H1 (cell line): ENCODE measurements at regions not wholly inside any gene's neighbourhood (a gene's known extent, or its start where the extent isn't known, plus 50 kb on each side); places are given as distances from the start of the nearest gene placed in this dataset.

Source experiments
- CTCF ChIA-PET: fragments of 300-600 bp; sonication (Branson Sonifier 250); formaldehyde crosslinking; loops from one replicate; lab custom pipeline; 2021; ENCODE audit not compliant: partially characterized antibody; lab: Charles Lee
- POLR2A ChIA-PET: fragments of 300-600 bp; sonication (Branson Sonifier 250); formaldehyde crosslinking; loops from one replicate; lab custom pipeline; 2021; ENCODE audit warnings: inconsistent platforms; ENCODE audit not compliant: partially characterized antibody; lab: Charles Lee
- DNase-seq, 2 experiments: peaks; one replicate each; pipeline versions ENCODE4 v3.0.0 to v3.0.0-alpha.2; 2010 to 2022; ENCODE audit warnings: low spot score in 2 of 2, low read depth in 1 of 2, mixed read lengths in 1 of 2
- FAIRE-seq: peaks from 2 replicates; lab custom pipeline; 2011; peaks lifted over from hg19 to GRCh38; lab: Jason Lieb, UNC
- H2AFZ ChIP-seq: 2 replicates; pipeline ENCODE4 v1.8.1; 2012; ENCODE audit warnings: low read length, inconsistent platforms
- H2AK5ac ChIP-seq: 2 replicates; pipeline ENCODE4 v1.6.1; 2013; ENCODE audit warnings: low read depth, low read length
- H2BK120ac ChIP-seq: replicated peaks from 2 replicates; pipeline ENCODE3; 2013; ENCODE audit warnings: low read depth, low read length, inconsistent platforms
- H2BK12ac ChIP-seq: 2 replicates; pipeline ENCODE4 v1.6.1; 2013; ENCODE audit warnings: low read depth, low read length
- H2BK15ac ChIP-seq: 2 replicates; pipeline ENCODE4 v1.6.1; 2013; ENCODE audit warnings: low read length
- H2BK20ac ChIP-seq: 2 replicates; pipeline ENCODE4 v1.6.1; 2013; ENCODE audit warnings: low read length
- H2BK5ac ChIP-seq: 2 replicates; pipeline ENCODE4 v1.6.1; 2013; ENCODE audit warnings: low read depth, low read length
- H3K14ac ChIP-seq: 2 replicates; pipeline ENCODE4 v1.6.1; 2013; ENCODE audit warnings: inconsistent platforms; ENCODE audit not compliant: insufficient read length
- H3K18ac ChIP-seq: 2 replicates; pipeline ENCODE4 v1.6.1; 2013; ENCODE audit warnings: low read length; ENCODE audit errors: extremely low read depth
- H3K23ac ChIP-seq: 2 replicates; pipeline ENCODE4 v1.6.1; 2013; ENCODE audit warnings: inconsistent platforms; ENCODE audit not compliant: insufficient read length
- H3K23me2 ChIP-seq: 2 replicates; pipeline ENCODE4 v1.6.1; 2013; ENCODE audit warnings: low read depth, low read length
- H3K27ac ChIP-seq: 2 replicates; pipeline ENCODE4 v1.6.1; 2011; ENCODE audit warnings: low read depth, low read length, inconsistent platforms
- H3K27me3 ChIP-seq, 4 experiments: replicated peaks in 1 of 4; 1 replicate in 1 of 4; 2 replicates in 3 of 4; pipeline versions ENCODE4 v1.6.1 to v1.8.1; 2011 to 2013; ENCODE audit warnings: low read length in 3 of 4, mild to moderate bottlenecking in 3 of 4, inconsistent platforms in 2 of 4, mixed read lengths in 2 of 4, moderate library complexity in 1 of 4; ENCODE audit not compliant: control insufficient read depth in 3 of 4, insufficient read depth in 3 of 4; ENCODE audit errors: extremely low read depth in 1 of 4
- H3K36me3 ChIP-seq, 4 experiments: 2 replicates each; pipeline versions ENCODE4 v1.6.1 to v1.8.1; 2011 to 2013; ENCODE audit warnings: mild to moderate bottlenecking in 4 of 4, low read length in 3 of 4, moderate library complexity in 2 of 4, control low read depth in 1 of 4, inconsistent platforms in 1 of 4; ENCODE audit not compliant: insufficient read depth in 4 of 4, control insufficient read depth in 2 of 4
- H3K4ac ChIP-seq: replicated peaks from 2 replicates; pipeline ENCODE3; 2013; ENCODE audit warnings: low read length, low read depth, mixed read lengths, inconsistent platforms; ENCODE audit not compliant: insufficient read length
- H3K4me1 ChIP-seq, 4 experiments: replicated peaks in 1 of 4; 1 replicate in 1 of 4; 2 replicates in 3 of 4; pipeline versions ENCODE4 v1.6.1 to v1.8.1; 2011 to 2013; ENCODE audit warnings: low read length in 3 of 4, inconsistent platforms in 2 of 4, mixed read lengths in 1 of 4; ENCODE audit not compliant: insufficient read depth in 4 of 4, control insufficient read depth in 3 of 4
- H3K4me2 ChIP-seq, 2 experiments: 2 replicates each; pipeline versions ENCODE4 v1.6.1 to v1.8.1; 2011 to 2013; ENCODE audit warnings: low read depth in 2 of 2, low read length in 2 of 2, control low read depth in 1 of 2, inconsistent platforms in 1 of 2, mild to moderate bottlenecking in 1 of 2; ENCODE audit not compliant: insufficient read depth in 1 of 2
- H3K4me3 ChIP-seq, 4 experiments: fragments of 200-600, 300-600 bp in 1 of 4; sonication (generic), shearing (Covaris generic), sonication (Bioruptor Twin) in 1 of 4; 2 replicates each; pipeline versions ENCODE4 v1.5.1 to v1.8.1; 2011 to 2016; ENCODE audit warnings: low read length in 4 of 4, low read depth in 3 of 4, control low read depth in 2 of 4, inconsistent platforms in 2 of 4, mild to moderate bottlenecking in 2 of 4, mixed read lengths in 1 of 4, moderate library complexity in 1 of 4; ENCODE audit not compliant: insufficient read depth in 2 of 4; ENCODE audit errors: extremely low read depth in 1 of 4
- H3K56ac ChIP-seq: replicated peaks from 2 replicates; pipeline ENCODE3; 2013; ENCODE audit warnings: low read depth, mild to moderate bottlenecking, mixed read lengths, low read length, inconsistent platforms; ENCODE audit not compliant: insufficient read length
- H3K79me1 ChIP-seq: 2 replicates; pipeline ENCODE4 v1.6.1; 2013; ENCODE audit warnings: low read depth, low read length, control low read depth
- H3K79me2 ChIP-seq, 2 experiments: 2 replicates each; pipeline versions ENCODE4 v1.6.1 to v1.8.1; 2012 to 2013; ENCODE audit warnings: low read length in 2 of 2, mild to moderate bottlenecking in 2 of 2, inconsistent platforms in 1 of 2; ENCODE audit not compliant: insufficient read depth in 2 of 2, control insufficient read depth in 1 of 2
- H3K9ac ChIP-seq, 4 experiments: replicated peaks in 1 of 4; 1 replicate in 1 of 4; 2 replicates in 3 of 4; pipeline versions ENCODE4 v1.6.1 to v1.8.1; 2011 to 2013; ENCODE audit warnings: low read depth in 3 of 4, low read length in 3 of 4, control low read depth in 2 of 4, mild to moderate bottlenecking in 2 of 4, moderate library complexity in 2 of 4, inconsistent platforms in 1 of 4; ENCODE audit errors: extremely low read depth in 1 of 4
- H3K9me3 ChIP-seq, 2 experiments: 2 replicates each; pipeline versions ENCODE4 v1.6.1 to v1.8.1; 2012 to 2013; ENCODE audit warnings: mild to moderate bottlenecking in 2 of 2, moderate library complexity in 2 of 2, control low read depth in 1 of 2, inconsistent platforms in 1 of 2, low read depth in 1 of 2, low read length in 1 of 2, mixed read lengths in 1 of 2; ENCODE audit not compliant: insufficient read depth in 2 of 2
- H4K20me1 ChIP-seq, 2 experiments: replicated peaks in 1 of 2; 2 replicates each; pipeline versions ENCODE3 to v1.8.1; 2011 to 2013; ENCODE audit warnings: inconsistent platforms in 2 of 2, low read length in 2 of 2, mild to moderate bottlenecking in 1 of 2; ENCODE audit not compliant: insufficient read depth in 2 of 2, control insufficient read depth in 1 of 2
- H4K5ac ChIP-seq: 2 replicates; pipeline ENCODE4 v1.6.1; 2013; ENCODE audit warnings: low read length, low read depth, mixed read lengths, inconsistent platforms; ENCODE audit not compliant: insufficient read length
- H4K8ac ChIP-seq: 2 replicates; pipeline ENCODE4 v1.8.0; 2013; ENCODE audit warnings: mild to moderate bottlenecking, moderate library complexity, low read length, inconsistent platforms; ENCODE audit not compliant: insufficient read depth; ENCODE audit errors: extremely low read depth
- H4K91ac ChIP-seq: replicated peaks from 2 replicates; pipeline ENCODE3; 2013; ENCODE audit warnings: low read length, mixed read lengths, inconsistent platforms; ENCODE audit not compliant: insufficient read length
- BACH1 ChIP-seq: IDR thresholded peaks from 2 replicates; pipeline ENCODE4 v1.6.1; 2012; ENCODE audit warnings: low read length, improper control_type of control experiment
- CREB1 ChIP-seq: IDR thresholded peaks from 2 replicates; pipeline ENCODE4 v1.6.1; 2012; ENCODE audit warnings: inconsistent platforms
- EGR1 ChIP-seq: IDR thresholded peaks from 2 replicates; pipeline ENCODE4 v1.6.1; 2011; ENCODE audit warnings: low read depth, low read length, borderline replicate concordance
- EP300 ChIP-seq, 2 experiments: IDR thresholded peaks; 1 replicate in 1 of 2; 2 replicates in 1 of 2; pipeline ENCODE4 v1.6.1; 2011 to 2012; ENCODE audit warnings: low read depth in 2 of 2, low read length in 2 of 2, mild to moderate bottlenecking in 2 of 2, borderline replicate concordance in 1 of 2, inconsistent platforms in 1 of 2, moderate library complexity in 1 of 2
- EZH2 ChIP-seq: fragments of 200-600 bp; sonication (generic); IDR thresholded peaks from 2 replicates; pipeline ENCODE4 v1.7.1; 2012; ENCODE audit warnings: low read depth, mild to moderate bottlenecking, moderate library complexity, low read length, inconsistent platforms; ENCODE audit not compliant: severe bottlenecking
- GABPA ChIP-seq: IDR thresholded peaks from 2 replicates; pipeline ENCODE4 v1.6.1; 2011; ENCODE audit warnings: mild to moderate bottlenecking, low read length, moderate library complexity, borderline replicate concordance; ENCODE audit not compliant: insufficient read depth
- JUN ChIP-seq: IDR thresholded peaks from 2 replicates; pipeline ENCODE4 v1.6.1; 2011; ENCODE audit warnings: low read depth, mild to moderate bottlenecking, improper control_type of control experiment, low read length
- KDM4A ChIP-seq: IDR thresholded peaks from one replicate; pipeline ENCODE4 v1.7.1; 2012; ENCODE audit warnings: low read depth, mild to moderate bottlenecking, moderate library complexity, low read length, inconsistent platforms; ENCODE audit not compliant: severe bottlenecking
- MAFK ChIP-seq: IDR thresholded peaks from 2 replicates; pipeline ENCODE4 v1.6.1; 2012; ENCODE audit warnings: low read depth, mild to moderate bottlenecking, improper control_type of control experiment, low read length
- POLR2A ChIP-seq, 2 experiments: IDR thresholded peaks; 1 replicate in 1 of 2; 2 replicates in 1 of 2; pipeline ENCODE4 v1.6.1; 2011; ENCODE audit warnings: low read depth in 2 of 2, low read length in 2 of 2, mild to moderate bottlenecking in 2 of 2; ENCODE audit errors: control extremely low read depth in 1 of 2
- POLR2AphosphoS5 ChIP-seq: IDR thresholded peaks from 2 replicates; pipeline ENCODE4 v1.6.1; 2011; ENCODE audit warnings: low read depth, low read length
- SAP30 ChIP-seq: fragments of 300-600 bp; sonication (generic); IDR thresholded peaks from 2 replicates; pipeline ENCODE4 v1.7.1; 2012; ENCODE audit warnings: low read length, moderate library complexity, mild to moderate bottlenecking, inconsistent platforms; ENCODE audit not compliant: insufficient read depth, insufficient replicate concordance
- SP1 ChIP-seq: IDR thresholded peaks from 2 replicates; pipeline ENCODE4 v1.6.1; 2011; ENCODE audit warnings: low read depth, low read length
- TAF1 ChIP-seq: IDR thresholded peaks from 2 replicates; pipeline ENCODE4 v1.6.1; 2011; ENCODE audit warnings: mild to moderate bottlenecking, low read depth, low read length
- WGBS, 2 experiments: shearing (Covaris generic) in 1 of 2; methylation state at CpG; one replicate each; pipeline versions ENCODE4 v1.1.6 to v1.1.7; 2013 to 2015; ENCODE audit warnings: low lambda C conversion rate in 2 of 2, mixed read lengths in 2 of 2, inconsistent platforms in 1 of 2, low coverage in 1 of 2, missing lambda C conversion rate in 1 of 2; ENCODE audit not compliant: insufficient replicate concordance in 2 of 2, insufficient coverage in 1 of 2, insufficient read length in 1 of 2; ENCODE audit errors: extremely low coverage in 1 of 2, missing lambda C conversion rate in 1 of 2; 5-methylcytosine and 5-hydroxymethylcytosine counted together

- ChIA-PET POLR2A (no interaction called here), CTCF (no interaction called here)
- no peak overlapping the region for H3K27ac ChIP-seq
- FAIRE-seq = no peak
- no peak for TF ChIP-seq SP1
- TF ChIP-seq JUN = no peak
- TF ChIP-seq EZH2 = no peak
- TF ChIP-seq BACH1 = no peak
- TF ChIP-seq EP300 (IDR thresholded peaks at IDR 0.05; ENCODE audit: borderline replicate concordance in 1 of 2, low read depth in 2 of 2, low read length in 2 of 2) = no peak
- no peak for TF ChIP-seq POLR2AphosphoS5
- no peak for TF ChIP-seq TAF1
- TF ChIP-seq POLR2A (IDR thresholded peaks at IDR 0.05; ENCODE audit: control extremely low read depth in 1 of 2, low read depth in 2 of 2, low read length in 2 of 2) = no peak
- TF ChIP-seq KDM4A = no peak
- TF ChIP-seq SAP30 = no peak
- no peak for TF ChIP-seq EGR1
- no peak for TF ChIP-seq MAFK
- no peak for TF ChIP-seq GABPA
- TF ChIP-seq CREB1 = no peak
- H3K4me1 ChIP-seq = no peaks in the 10 kb centered on the region
- H3K79me1 ChIP-seq = no peaks in the 10 kb centered on the region
- no peak overlapping the region for H3K4me3 ChIP-seq
- H3K23ac ChIP-seq = no peak overlapping the region
- H3K9me3 ChIP-seq = no peaks in the 10 kb centered on the region
- H4K20me1 ChIP-seq = no peaks in the 10 kb centered on the region
- no peaks in the 10 kb centered on the region; a peak in 1 of 7 replicates for H3K27me3 ChIP-seq
- no peaks in the 10 kb centered on the region for H3K36me3 ChIP-seq
- 92% methylated on average over 3 of the region's 3 CpGs; no CpG with 5 or more reads in 1 of the 2 experiments for WGBS, 2 experiments
- H2BK5ac ChIP-seq = no peak overlapping the region
- no peak overlapping the region for H4K8ac ChIP-seq
- H3K14ac ChIP-seq = no peak overlapping the region
- no peak overlapping the region for H3K4me2 ChIP-seq
- no peak overlapping the region for H2BK15ac ChIP-seq
- H3K56ac ChIP-seq = no peak overlapping the region
- H2AK5ac ChIP-seq = no peak overlapping the region
- H3K79me2 ChIP-seq = no peaks in the 10 kb centered on the region
- no peak overlapping the region for H2BK12ac ChIP-seq
- H3K18ac ChIP-seq = no peak overlapping the region
- H3K23me2 ChIP-seq = no peaks in the 10 kb centered on the region
- no peak overlapping the region for H2BK120ac ChIP-seq
- H2AFZ ChIP-seq = no peak overlapping the region
- H3K4ac ChIP-seq = no peak overlapping the region
- no peak overlapping the region for H4K91ac ChIP-seq
- H3K9ac ChIP-seq = no peak overlapping the region
- no peak for DNase-seq
- H2BK20ac ChIP-seq = no peak overlapping the region
- no peak overlapping the region for H4K5ac ChIP-seq
These were observed 76.2 kb upstream of the AFF3 start for GRCh38 chr2:100218552-100218951.
